ENCODE measurements at regions not wholly inside any gene's neighbourhood (a gene's known extent, or its start where the extent isn't known, plus 50 kb on each side); places are given as distances from the start of the nearest gene placed in this dataset.

GRCh38 chr11:80414181-80415165 is 973.6 kb upstream of the TENM4 start:
- in situ Hi-C loops (cut with MboI; ENCODE audit: low pct_unique_long_range_greater_than_20kb, low sequenced_read_pairs) = no loop called here
- no peak for DNase-seq

GRCh38 chr11:80412604-80413003 is 971.8 kb upstream of the TENM4 start:
- no peak for DNase-seq
- in situ Hi-C loops (cut with MboI; ENCODE audit: low pct_unique_long_range_greater_than_20kb, low sequenced_read_pairs) = no loop called here

- in situ Hi-C loops (cut with MboI; ENCODE audit: low pct_unique_long_range_greater_than_20kb, low sequenced_read_pairs) = no loop called here
- DNase-seq = no peak
Observed at GRCh38 chr11:80393210-80393609, 952.4 kb upstream of the TENM4 start.

- DNase-seq = no peak
- in situ Hi-C loops (cut with MboI; ENCODE audit: low pct_unique_long_range_greater_than_20kb, low sequenced_read_pairs) = no loop called here
Observed at GRCh38 chr11:80390505-80390904, 949.7 kb upstream of the TENM4 start.

- no peak for DNase-seq
- in situ Hi-C loops (cut with MboI; ENCODE audit: low pct_unique_long_range_greater_than_20kb, low sequenced_read_pairs) = no loop called here
Observed at GRCh38 chr11:80388536-80388935, 947.7 kb upstream of the TENM4 start.

- DNase-seq = no peak
- in situ Hi-C loops (cut with MboI; ENCODE audit: low pct_unique_long_range_greater_than_20kb, low sequenced_read_pairs) = no loop called here
Observed at GRCh38 chr11:80388130-80388529, 947.3 kb upstream of the TENM4 start.

GRCh38 chr11:80383655-80384054 is 942.8 kb upstream of the TENM4 start:
- in situ Hi-C loops (cut with MboI; ENCODE audit: low pct_unique_long_range_greater_than_20kb, low sequenced_read_pairs) = no loop called here
- DNase-seq = no peak

GRCh38 chr11:80379620-80380278 is 938.9 kb upstream of the TENM4 start:
- DNase-seq = no peak

GRCh38 chr11:80371931-80372330 is 931.1 kb upstream of the TENM4 start:
- DNase-seq = no peak
- in situ Hi-C loops (cut with MboI; ENCODE audit: low pct_unique_long_range_greater_than_20kb, low sequenced_read_pairs) = no loop called here

More at GRCh38 chr11:80379620-80380278, 938.9 kb upstream of the TENM4 start:
- in situ Hi-C loops (cut with MboI; ENCODE audit: low pct_unique_long_range_greater_than_20kb, low sequenced_read_pairs) = no loop called here

GRCh38 chr11:80365980-80366379 is 925.1 kb upstream of the TENM4 start:
- no peak for DNase-seq
- in situ Hi-C loops (cut with MboI; ENCODE audit: low pct_unique_long_range_greater_than_20kb, low sequenced_read_pairs) = no loop called here

- no peak for DNase-seq
- in situ Hi-C loops (cut with MboI; ENCODE audit: low pct_unique_long_range_greater_than_20kb, low sequenced_read_pairs) = no loop called here
Observed at GRCh38 chr11:80365076-80365725, 924.4 kb upstream of the TENM4 start.

GRCh38 chr11:80362563-80363340 is 921.9 kb upstream of the TENM4 start:
- DNase-seq = no peak
- in situ Hi-C loops (cut with MboI; ENCODE audit: low pct_unique_long_range_greater_than_20kb, low sequenced_read_pairs) = no loop called here

- in situ Hi-C loops (cut with MboI; ENCODE audit: low pct_unique_long_range_greater_than_20kb, low sequenced_read_pairs) = no loop called here
- DNase-seq = no peak
Observed at GRCh38 chr11:80355251-80355650, 914.4 kb upstream of the TENM4 start.

- in situ Hi-C loops (cut with MboI; ENCODE audit: low pct_unique_long_range_greater_than_20kb, low sequenced_read_pairs) = no loop called here
- no peak for DNase-seq
Observed at GRCh38 chr11:80350541-80350940, 909.7 kb upstream of the TENM4 start.

- no peak for DNase-seq
- in situ Hi-C loops (cut with MboI; ENCODE audit: low pct_unique_long_range_greater_than_20kb, low sequenced_read_pairs) = no loop called here
Observed at GRCh38 chr11:80349997-80350396, 909.2 kb upstream of the TENM4 start.

- DNase-seq = no peak
Observed at GRCh38 chr11:80346353-80347059, 905.7 kb upstream of the TENM4 start.

GRCh38 chr11:80343436-80343835 is 902.6 kb upstream of the TENM4 start:
- DNase-seq = no peak
- in situ Hi-C loops (cut with MboI; ENCODE audit: low pct_unique_long_range_greater_than_20kb, low sequenced_read_pairs) = no loop called here

More at GRCh38 chr11:80346353-80347059, 905.7 kb upstream of the TENM4 start:
- in situ Hi-C loops (cut with MboI; ENCODE audit: low pct_unique_long_range_greater_than_20kb, low sequenced_read_pairs) = no loop called here

GRCh38 chr11:80338231-80338630 is 897.4 kb upstream of the TENM4 start:
- in situ Hi-C loops (cut with MboI; ENCODE audit: low pct_unique_long_range_greater_than_20kb, low sequenced_read_pairs) = no loop called here
- DNase-seq = no peak

GRCh38 chr11:80331694-80332093 is 890.9 kb upstream of the TENM4 start:
- DNase-seq = no peak
- in situ Hi-C loops (cut with MboI; ENCODE audit: low pct_unique_long_range_greater_than_20kb, low sequenced_read_pairs) = no loop called here
